Endothelial cell of umbilical vein (primary cell): ENCODE measurements at regions not wholly inside any gene's neighbourhood (a gene's known extent, or its start where the extent isn't known, plus 50 kb on each side); places are given as distances from the start of the nearest gene placed in this dataset.

ENCODE experiments used
- BruUV-seq: library from RNA; stranded (reverse); fragments of 400-500 nt; replicated peaks from 2 replicates; lab custom pipeline; 2021; lab: Mats Ljungman, UMichigan
- CTCF ChIA-PET: fragments of 300-600, 350-600 bp; sonication (Branson Sonifier 250); formaldehyde crosslinking; loops from one replicate; lab custom pipeline; 2021; ENCODE audit warnings: antibody characterized with exemption, inconsistent platforms; lab: Charles Lee
- POLR2A ChIA-PET: fragments of 300-600, 350-600 bp; sonication (Branson Sonifier 250); formaldehyde crosslinking; loops from one replicate; lab custom pipeline; 2021; ENCODE audit warnings: antibody characterized with exemption, inconsistent platforms; lab: Charles Lee
- DNase-seq: peaks from one replicate; pipeline ENCODE4 v3.0.0-alpha.2; 2011; ENCODE audit warnings: low read depth, low spot score
- FAIRE-seq: peaks from 2 replicates; lab custom pipeline; 2011; peaks lifted over from hg19 to GRCh38; lab: Jason Lieb, UNC
- H2AFZ ChIP-seq: 2 replicates; pipeline ENCODE4 v1.6.0; 2012; ENCODE audit warnings: low read depth, low read length, control low read depth, inconsistent platforms
- H3K27ac ChIP-seq: 2 replicates; pipeline ENCODE4 v1.5.1; 2011; ENCODE audit warnings: low read depth, mild to moderate bottlenecking, control low read depth, low read length, moderate library complexity; ENCODE audit not compliant: insufficient read depth
- H3K27me3 ChIP-seq, 2 experiments: 2 replicates each; pipeline versions ENCODE4 v1.6.0 to v1.6.1; 2011; ENCODE audit warnings: low read length in 2 of 2, mixed read lengths in 1 of 2; ENCODE audit not compliant: control insufficient read depth in 2 of 2, insufficient read depth in 2 of 2
- H3K36me3 ChIP-seq, 2 experiments: 2 replicates in 1 of 2; 3 replicates in 1 of 2; pipeline ENCODE4 v1.5.1; 2011; ENCODE audit warnings: low read length in 2 of 2, mild to moderate bottlenecking in 1 of 2, moderate library complexity in 1 of 2; ENCODE audit not compliant: control insufficient read depth in 2 of 2, insufficient read depth in 2 of 2; ENCODE audit errors: extremely low read depth in 1 of 2
- H3K4me1 ChIP-seq: 3 replicates; pipeline ENCODE4 v1.5.1; 2011; ENCODE audit warnings: mild to moderate bottlenecking, low read length; ENCODE audit not compliant: control insufficient read depth, insufficient read depth; ENCODE audit errors: extremely low read depth
- H3K4me2 ChIP-seq: 2 replicates; pipeline ENCODE4 v1.6.1; 2011; ENCODE audit warnings: low read length, control low read depth, mixed read lengths; ENCODE audit not compliant: insufficient read depth
- H3K4me3 ChIP-seq, 3 experiments: fragments of 200-600 bp in 1 of 3; sonication (generic), shearing (Covaris generic) in 1 of 3; replicated peaks in 1 of 3; 2 replicates each; pipeline ENCODE4 v1.5.1; 2011 to 2016; ENCODE audit warnings: control low read depth in 3 of 3, low read length in 3 of 3, mild to moderate bottlenecking in 2 of 3, inconsistent platforms in 1 of 3, low read depth in 1 of 3, moderate library complexity in 1 of 3; ENCODE audit not compliant: insufficient read depth in 1 of 3
- H3K79me2 ChIP-seq: 2 replicates; pipeline ENCODE4 v1.6.0; 2012; ENCODE audit warnings: low read length, inconsistent platforms; ENCODE audit not compliant: control insufficient read depth, insufficient read depth
- H3K9ac ChIP-seq: replicated peaks from 2 replicates; pipeline ENCODE3; 2011; ENCODE audit warnings: low read length, control low read depth; ENCODE audit not compliant: insufficient read depth; ENCODE audit errors: extremely low read depth
- H3K9me1 ChIP-seq: replicated peaks from 3 replicates; pipeline ENCODE4 v1.6.0; 2011; ENCODE audit warnings: mild to moderate bottlenecking, low read length; ENCODE audit not compliant: control insufficient read depth, insufficient read depth; ENCODE audit errors: extremely low read depth
- H3K9me3 ChIP-seq: replicated peaks from 2 replicates; pipeline ENCODE4 v1.5.1; 2012; ENCODE audit warnings: low read length, inconsistent platforms; ENCODE audit not compliant: control insufficient read depth, insufficient read depth
- H4K20me1 ChIP-seq: replicated peaks from 2 replicates; pipeline ENCODE3; 2011; ENCODE audit warnings: mild to moderate bottlenecking, low read length; ENCODE audit not compliant: control insufficient read depth, insufficient read depth; ENCODE audit errors: extremely low read depth
- EZH2 ChIP-seq: IDR thresholded peaks from 2 replicates; pipeline ENCODE4 v1.6.1; 2012; ENCODE audit warnings: borderline replicate concordance, low read depth, mild to moderate bottlenecking, moderate library complexity, low read length, inconsistent platforms; ENCODE audit not compliant: severe bottlenecking
- FOS ChIP-seq: IDR thresholded peaks from 2 replicates; pipeline ENCODE4 v1.6.1; 2011; ENCODE audit warnings: mild to moderate bottlenecking, low read length, moderate library complexity, borderline replicate concordance; ENCODE audit not compliant: insufficient read depth
- GATA2 ChIP-seq: IDR thresholded peaks from 2 replicates; pipeline ENCODE4 v1.7.0; 2011; ENCODE audit warnings: low read depth, mild to moderate bottlenecking, moderate library complexity, mixed read lengths, low read length; ENCODE audit not compliant: insufficient read length, insufficient read depth
- JUN ChIP-seq: IDR thresholded peaks from 2 replicates; pipeline ENCODE4 v1.6.1; 2011; ENCODE audit warnings: borderline replicate concordance, low read depth; ENCODE audit not compliant: insufficient read length, insufficient read depth
- MYC ChIP-seq: IDR thresholded peaks from one replicate; pipeline ENCODE4 v1.6.1; 2011; ENCODE audit warnings: mild to moderate bottlenecking, low read depth, low read length
- POLR2A ChIP-seq: IDR thresholded peaks from 2 replicates; pipeline ENCODE4 v1.6.1; 2012; ENCODE audit warnings: low read depth, mild to moderate bottlenecking, control low read depth, low read length
- POLR2AphosphoS5 ChIP-seq: IDR thresholded peaks from 2 replicates; pipeline ENCODE4 v1.6.1; 2012; ENCODE audit warnings: low read depth, mild to moderate bottlenecking, control low read depth, low read length, moderate library complexity; ENCODE audit not compliant: insufficient read depth
- dilution Hi-C: fragments of 300-500 bp; cut with MboI; formaldehyde crosslinking; loops from one replicate; pipeline ENCODE4 v1.15.0; 2019; ENCODE audit warnings: low sequenced_read_pairs; ENCODE audit not compliant: extremely low pct_ligation_motif_present
- intact Hi-C: fragments of 100-400 bp; cut with micrococcal nuclease; formaldehyde crosslinking; loops from one replicate; pipeline ENCODE4 v1.10.0; 2022
- TF ChIP-seq, protein P1 (sequence below): IDR thresholded peaks from 2 replicates; pipeline ENCODE4 v1.6.1; 2011; ENCODE audit not compliant: insufficient read depth, insufficient read length
- TF ChIP-seq, protein P2 (sequence below), 2 donors: IDR thresholded peaks; 1 replicate in 1 of 2; 2 replicates in 1 of 2; pipeline ENCODE4 v1.5.1; 2011; ENCODE audit warnings: low read length in 2 of 2, mild to moderate bottlenecking in 2 of 2, moderate library complexity in 2 of 2, control low read depth in 1 of 2, inconsistent platforms in 1 of 2, low read depth in 1 of 2; ENCODE audit not compliant: insufficient read depth in 1 of 2; ENCODE audit errors: extremely low read depth in 1 of 2

DNA sequence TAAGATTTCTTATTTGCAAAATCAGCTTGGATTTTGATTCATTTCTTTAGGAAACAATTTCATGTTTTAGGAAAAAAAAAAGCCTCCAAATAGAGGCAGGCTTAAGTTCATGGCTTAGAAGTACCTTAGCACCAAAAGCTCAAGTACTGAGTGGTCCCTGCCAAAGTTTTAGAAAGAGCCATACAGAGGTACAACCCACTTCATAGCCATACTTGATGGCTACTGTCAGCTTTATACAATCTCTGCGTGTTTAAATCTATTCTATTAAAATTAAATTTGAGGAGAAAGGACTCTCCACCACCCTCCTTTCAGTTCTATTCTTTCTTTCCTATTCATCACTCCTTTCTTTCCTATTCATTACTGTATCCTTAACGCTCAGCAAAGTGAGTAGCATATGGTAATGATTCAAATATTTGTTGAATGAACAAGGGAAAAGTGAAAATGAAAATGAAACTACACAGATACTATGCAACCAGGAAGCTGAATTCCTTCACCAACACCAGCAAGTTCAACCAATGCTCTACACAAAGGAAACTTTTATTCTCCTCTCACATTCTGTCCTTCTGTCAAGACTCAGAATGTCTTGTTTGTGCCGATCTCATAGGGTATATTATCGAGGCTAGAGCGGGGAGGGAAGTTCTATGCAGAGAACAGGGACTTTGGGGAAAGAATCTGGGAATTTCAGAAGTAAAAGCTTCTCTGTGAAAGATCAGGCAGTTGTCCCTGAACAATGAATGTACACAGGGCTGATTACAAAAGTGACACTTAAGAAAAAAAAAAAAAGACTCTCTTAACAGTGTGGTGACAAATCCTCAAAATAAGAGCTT lies 138.6 kb upstream of the SPEF2 start:
- H3K9me1 ChIP-seq = no peaks in the 10 kb centered on the region
- no peaks in the 10 kb centered on the region for H3K36me3 ChIP-seq
- no peak overlapping the region for H3K4me2 ChIP-seq
- H4K20me1 ChIP-seq = no peaks in the 10 kb centered on the region
- dilution Hi-C loops (no loop called here), intact Hi-C loops (no loop called here)
- TF ChIP-seq MYC (no peak), POLR2A (no peak), FOS (no peak), JUN (no peak)
- TF ChIP-seq, protein P1, sequence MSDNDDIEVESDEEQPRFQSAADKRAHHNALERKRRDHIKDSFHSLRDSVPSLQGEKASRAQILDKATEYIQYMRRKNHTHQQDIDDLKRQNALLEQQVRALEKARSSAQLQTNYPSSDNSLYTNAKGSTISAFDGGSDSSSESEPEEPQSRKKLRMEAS = no peak
- no peaks in the 10 kb centered on the region for H3K4me1 ChIP-seq
- ChIA-PET CTCF (no interaction called here), POLR2A (interaction anchor here (0.6 kb wide), 1 partner anchor 42 kb away, joined by 6 read pairs; no protein-coding TSS in a partner anchor)
- H3K79me2 ChIP-seq = no peaks in the 10 kb centered on the region
- BruUV-seq = no TSS peak
- no peak overlapping the region for H2AFZ ChIP-seq
- H3K9ac ChIP-seq = no peak overlapping the region
- no peak for FAIRE-seq
- H3K27ac ChIP-seq = no peak overlapping the region
- peak overlapping the region in 2 of 3 experiments; percentile 5 to 12 for H3K4me3 ChIP-seq
- H3K9me3 ChIP-seq = no peaks in the 10 kb centered on the region
- DNase-seq = peak; percentile 48
- H3K27me3 ChIP-seq = no peaks in the 10 kb centered on the region

DNA sequence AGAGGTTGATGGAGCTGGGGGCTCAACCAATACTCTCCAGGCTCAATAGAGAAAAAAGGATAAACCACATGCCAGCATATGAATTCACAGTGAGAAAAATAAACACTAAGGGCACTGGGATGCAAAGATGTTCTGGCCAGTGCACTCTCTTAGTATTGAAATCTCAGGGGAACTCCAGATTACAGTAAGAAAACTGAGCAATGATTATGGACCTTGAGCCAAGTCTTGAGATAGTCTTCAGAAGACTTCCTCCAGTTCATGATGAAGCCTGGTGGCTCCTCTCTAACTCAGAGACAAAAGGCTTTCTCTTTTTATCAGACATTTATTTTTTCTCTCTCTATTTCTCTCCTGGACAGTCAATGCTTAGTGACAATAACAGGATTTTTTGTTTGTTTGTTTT lies 139.8 kb upstream of the SPEF2 start:
- H3K9me1 ChIP-seq = no peaks in the 10 kb centered on the region
- H3K27ac ChIP-seq = no peak overlapping the region
- no peaks in the 10 kb centered on the region for H3K79me2 ChIP-seq
- ChIA-PET POLR2A (no interaction called here), CTCF (no interaction called here)
- BruUV-seq = no TSS peak
- H3K4me2 ChIP-seq = no peak overlapping the region
- no peak overlapping the region for H3K9ac ChIP-seq
- no peak overlapping the region for H2AFZ ChIP-seq
- H3K4me3 ChIP-seq = no peak overlapping the region
- TF ChIP-seq MYC (no peak), EZH2 (no peak), FOS (no peak), GATA2 (no peak), POLR2AphosphoS5 (no peak), JUN (no peak), POLR2A (no peak)
- TF ChIP-seq, protein P2, sequence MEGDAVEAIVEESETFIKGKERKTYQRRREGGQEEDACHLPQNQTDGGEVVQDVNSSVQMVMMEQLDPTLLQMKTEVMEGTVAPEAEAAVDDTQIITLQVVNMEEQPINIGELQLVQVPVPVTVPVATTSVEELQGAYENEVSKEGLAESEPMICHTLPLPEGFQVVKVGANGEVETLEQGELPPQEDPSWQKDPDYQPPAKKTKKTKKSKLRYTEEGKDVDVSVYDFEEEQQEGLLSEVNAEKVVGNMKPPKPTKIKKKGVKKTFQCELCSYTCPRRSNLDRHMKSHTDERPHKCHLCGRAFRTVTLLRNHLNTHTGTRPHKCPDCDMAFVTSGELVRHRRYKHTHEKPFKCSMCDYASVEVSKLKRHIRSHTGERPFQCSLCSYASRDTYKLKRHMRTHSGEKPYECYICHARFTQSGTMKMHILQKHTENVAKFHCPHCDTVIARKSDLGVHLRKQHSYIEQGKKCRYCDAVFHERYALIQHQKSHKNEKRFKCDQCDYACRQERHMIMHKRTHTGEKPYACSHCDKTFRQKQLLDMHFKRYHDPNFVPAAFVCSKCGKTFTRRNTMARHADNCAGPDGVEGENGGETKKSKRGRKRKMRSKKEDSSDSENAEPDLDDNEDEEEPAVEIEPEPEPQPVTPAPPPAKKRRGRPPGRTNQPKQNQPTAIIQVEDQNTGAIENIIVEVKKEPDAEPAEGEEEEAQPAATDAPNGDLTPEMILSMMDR (IDR thresholded peaks at IDR 0.05; ENCODE audit: extremely low read depth in 1 of 2, insufficient read depth in 1 of 2, low read depth in 1 of 2, low read length in 2 of 2) = no peak
- TF ChIP-seq, protein P1 = no peak
- DNase-seq (no peak), FAIRE-seq (no peak)
- no peaks in the 10 kb centered on the region for H4K20me1 ChIP-seq
- no peaks in the 10 kb centered on the region for H3K27me3 ChIP-seq
- intact Hi-C loops = no loop called here
- no peaks in the 10 kb centered on the region for H3K9me3 ChIP-seq
- no peaks in the 10 kb centered on the region for H3K4me1 ChIP-seq
- dilution Hi-C loops = no loop called here
- H3K36me3 ChIP-seq = no peaks in the 10 kb centered on the region
